GM12878 (cell line): ENCODE measurements at regions not wholly inside any gene's neighbourhood (a gene's known extent, or its start where the extent isn't known, plus 50 kb on each side); places are given as distances from the start of the nearest gene placed in this dataset.

Experiments
- ATAC-seq: fragments of 200-7000 bp; cut with Tn5 transposase; 3 replicates; pipeline ENCODE4 v1.9.1; 2020; ENCODE audit warnings: mild to moderate bottlenecking, moderate library complexity
- BruUV-seq: library from RNA; stranded (reverse); fragments of 400-500 nt; replicated peaks from 2 replicates; lab custom pipeline; 2021; lab: Mats Ljungman, UMichigan
- CTCF ChIA-PET: fragments of 300-600 bp; sonication (Branson Sonifier 250); formaldehyde crosslinking; extraction: SDS; loops from one replicate; lab custom pipeline; 2021; ENCODE audit warnings: inconsistent platforms; lab: Yijun Ruan, JAX
- POLR2A ChIA-PET: fragments of 350-600 bp; formaldehyde crosslinking; extraction: SDS; loops from one replicate; lab custom pipeline; 2021; ENCODE audit warnings: inconsistent platforms; lab: Charles Lee
- RAD21 ChIA-PET: fragments of 300-600 bp; sonication (Branson Sonifier 250); formaldehyde crosslinking; loops from one replicate; lab custom pipeline; 2023; ENCODE audit warnings: antibody characterized with exemption; ENCODE audit not compliant: unreplicated experiment; lab: Charles Lee
- SMC1A ChIA-PET: fragments of 300-600 bp; sonication (Branson Sonifier 250); formaldehyde crosslinking; loops from one replicate; lab custom pipeline; 2023; ENCODE audit not compliant: unreplicated experiment, uncharacterized antibody; lab: Charles Lee
- DNase-seq: peaks from one replicate; pipeline ENCODE4 v3.0.0-alpha.2; 2011; ENCODE audit warnings: low read depth, low spot score
- FAIRE-seq: peaks from 3 replicates; lab custom pipeline; 2011; peaks lifted over from hg19 to GRCh38; lab: Jason Lieb, UNC
- H2AFZ ChIP-seq: 2 replicates; pipeline ENCODE4 v1.6.0; 2011; ENCODE audit warnings: low read depth, low read length, control low read depth; ENCODE audit not compliant: control insufficient read depth
- H3K27ac ChIP-seq: 2 replicates; pipeline ENCODE4 v1.5.1; 2011; ENCODE audit warnings: control low read depth; ENCODE audit not compliant: control insufficient read depth, insufficient read depth
- H3K27me3 ChIP-seq, 2 experiments: replicated peaks in 1 of 2; 2 replicates each; pipeline versions ENCODE4 v1.6.0 to v1.6.1; 2011; ENCODE audit warnings: low read length in 1 of 2; ENCODE audit not compliant: control insufficient read depth in 2 of 2, insufficient read depth in 2 of 2
- H3K36me3 ChIP-seq, 2 experiments: 2 replicates each; pipeline ENCODE4 v1.5.1; 2011; ENCODE audit warnings: low read length in 1 of 2; ENCODE audit not compliant: control insufficient read depth in 2 of 2, insufficient read depth in 2 of 2
- H3K4me1 ChIP-seq: 2 replicates; pipeline ENCODE4 v1.6.1; 2011; ENCODE audit warnings: mild to moderate bottlenecking, low read length, moderate library complexity, mixed read lengths; ENCODE audit not compliant: control insufficient read depth, insufficient read depth
- H3K4me2 ChIP-seq: 2 replicates; pipeline ENCODE4 v1.6.0; 2011; ENCODE audit warnings: control low read depth; ENCODE audit not compliant: control insufficient read depth, insufficient read depth
- H3K4me3 ChIP-seq: fragments of 200-600 bp; sonication (generic); 2 replicates; pipeline ENCODE4 v1.5.1; 2016
- H3K79me2 ChIP-seq: 2 replicates; pipeline ENCODE4 v1.6.0; 2011; ENCODE audit warnings: low read length; ENCODE audit not compliant: control insufficient read depth, insufficient read depth
- H3K9ac ChIP-seq: 2 replicates; pipeline ENCODE4 v1.8.0; 2011; ENCODE audit warnings: low read length, control low read depth, mixed read lengths; ENCODE audit not compliant: control insufficient read depth, insufficient read depth
- H3K9me3 ChIP-seq: replicated peaks from 3 replicates; pipeline ENCODE4 v1.5.1; 2011; ENCODE audit warnings: mild to moderate bottlenecking, low read length; ENCODE audit not compliant: control insufficient read depth, insufficient read depth
- H4K20me1 ChIP-seq: 2 replicates; pipeline ENCODE4 v1.6.0; 2011; ENCODE audit not compliant: control insufficient read depth, insufficient read depth
- CHD1 ChIP-seq: IDR thresholded peaks from 2 replicates; pipeline ENCODE4 v1.6.1; 2012; ENCODE audit warnings: low read depth, low read length, improper control_type of control experiment
- E2F8 ChIP-seq: fragments of 450-650 bp; IDR thresholded peaks from 2 replicates; pipeline ENCODE4 v1.6.1; 2018; ENCODE audit warnings: mild to moderate bottlenecking, low read depth, moderate library complexity; ENCODE audit not compliant: partially characterized antibody
- EGR1 ChIP-seq, 2 experiments: IDR thresholded peaks; 1 replicate in 1 of 2; 2 replicates in 1 of 2; pipeline ENCODE4 v1.6.1; 2011 to 2012; ENCODE audit warnings: low read depth in 2 of 2, low read length in 2 of 2, borderline replicate concordance in 1 of 2, mild to moderate bottlenecking in 1 of 2, moderate library complexity in 1 of 2
- FOS ChIP-seq: IDR thresholded peaks from 3 replicates; pipeline ENCODE4 v1.6.1; 2011; ENCODE audit warnings: borderline replicate concordance; ENCODE audit not compliant: insufficient read length; ENCODE audit errors: extremely low read depth
- KAT2A ChIP-seq: conservative IDR thresholded peaks from 2 replicates; pipeline ENCODE4 v1.6.1; 2011; ENCODE audit warnings: low read depth, low read length; ENCODE audit not compliant: control insufficient read depth
- POLR2AphosphoS2 ChIP-seq: IDR thresholded peaks from 2 replicates; pipeline ENCODE4 v1.6.1; 2011; ENCODE audit warnings: low read depth, mild to moderate bottlenecking, low read length, improper control_type of control experiment, moderate library complexity
- RB1 ChIP-seq: fragments of 450-650 bp; formaldehyde crosslinking; IDR thresholded peaks from 2 replicates; pipeline ENCODE4 v1.6.1; 2017; ENCODE audit warnings: mild to moderate bottlenecking, borderline replicate concordance
- SMARCA5 ChIP-seq: fragments of 450-650 bp; IDR thresholded peaks from 2 replicates; pipeline ENCODE4 v1.6.1; 2017; ENCODE audit warnings: mild to moderate bottlenecking
- TCF12 ChIP-seq: IDR thresholded peaks from 2 replicates; pipeline ENCODE4 v1.6.1; 2011; ENCODE audit warnings: low read depth, mild to moderate bottlenecking, low read length
- ZNF217 ChIP-seq: fragments of 450-650 bp; IDR thresholded peaks from 2 replicates; pipeline ENCODE4 v1.6.1; 2017; ENCODE audit warnings: antibody characterized with exemption, mild to moderate bottlenecking
- WGBS: methylation state at CpG from one replicate; pipeline ENCODE4 v1.1.6; 2016; ENCODE audit warnings: low lambda C conversion rate; ENCODE audit not compliant: insufficient replicate concordance, insufficient coverage; ENCODE audit errors: missing lambda C conversion rate; 5-methylcytosine and 5-hydroxymethylcytosine counted together
- in situ Hi-C: fragments of 300-500 bp; cut with MboI; formaldehyde crosslinking; loops from 9 replicates; pipeline ENCODE4 v1.14.3; 2018; ENCODE audit warnings: mixed read lengths
- intact Hi-C: fragments of 100-400 bp; cut with micrococcal nuclease; formaldehyde crosslinking; loops from one replicate; pipeline ENCODE4 v1.14.2; 2022; ENCODE audit not compliant: unreplicated experiment
- TF ChIP-seq, protein P1 (sequence below): fragments of 450-650 bp; IDR thresholded peaks from 2 replicates; pipeline ENCODE4 v1.6.1; 2017; ENCODE audit warnings: low read depth, mild to moderate bottlenecking, moderate library complexity
- TF ChIP-seq, protein P2 (sequence below): IDR thresholded peaks from 2 replicates; pipeline ENCODE4 v1.6.1; 2012; ENCODE audit warnings: low read depth, low read length, improper control_type of control experiment
- TF ChIP-seq, protein P3 (sequence below): fragments of 450-650 bp; IDR thresholded peaks from 2 replicates; pipeline ENCODE4 v1.6.1; 2016; ENCODE audit warnings: mild to moderate bottlenecking

DNA sequence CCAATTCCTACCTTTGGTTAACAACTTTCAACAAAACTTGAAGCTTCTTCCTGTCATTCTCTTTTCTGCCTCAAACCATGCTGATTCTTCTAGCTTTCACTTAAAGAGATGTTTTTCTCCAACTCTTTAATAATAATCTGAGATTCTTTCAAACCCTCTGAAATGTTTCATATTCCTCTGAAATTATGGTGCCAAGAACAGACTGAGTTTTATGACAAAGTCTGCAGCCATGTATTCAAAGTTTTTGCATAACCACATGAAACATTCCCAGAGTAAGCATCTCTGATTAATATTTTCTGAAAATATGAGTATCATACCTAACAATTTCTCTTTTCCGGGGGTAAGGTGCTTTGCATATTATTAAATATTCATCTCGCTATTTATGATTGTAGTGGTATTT is 59.1 kb upstream of the DCN start (continued):
- TF ChIP-seq KAT2A (no peak), SMARCA5 (no peak), E2F8 (no peak)
- TF ChIP-seq, protein P1, sequence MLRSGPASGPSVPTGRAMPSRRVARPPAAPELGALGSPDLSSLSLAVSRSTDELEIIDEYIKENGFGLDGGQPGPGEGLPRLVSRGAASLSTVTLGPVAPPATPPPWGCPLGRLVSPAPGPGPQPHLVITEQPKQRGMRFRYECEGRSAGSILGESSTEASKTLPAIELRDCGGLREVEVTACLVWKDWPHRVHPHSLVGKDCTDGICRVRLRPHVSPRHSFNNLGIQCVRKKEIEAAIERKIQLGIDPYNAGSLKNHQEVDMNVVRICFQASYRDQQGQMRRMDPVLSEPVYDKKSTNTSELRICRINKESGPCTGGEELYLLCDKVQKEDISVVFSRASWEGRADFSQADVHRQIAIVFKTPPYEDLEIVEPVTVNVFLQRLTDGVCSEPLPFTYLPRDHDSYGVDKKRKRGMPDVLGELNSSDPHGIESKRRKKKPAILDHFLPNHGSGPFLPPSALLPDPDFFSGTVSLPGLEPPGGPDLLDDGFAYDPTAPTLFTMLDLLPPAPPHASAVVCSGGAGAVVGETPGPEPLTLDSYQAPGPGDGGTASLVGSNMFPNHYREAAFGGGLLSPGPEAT: no peak
- TF ChIP-seq, protein P2, sequence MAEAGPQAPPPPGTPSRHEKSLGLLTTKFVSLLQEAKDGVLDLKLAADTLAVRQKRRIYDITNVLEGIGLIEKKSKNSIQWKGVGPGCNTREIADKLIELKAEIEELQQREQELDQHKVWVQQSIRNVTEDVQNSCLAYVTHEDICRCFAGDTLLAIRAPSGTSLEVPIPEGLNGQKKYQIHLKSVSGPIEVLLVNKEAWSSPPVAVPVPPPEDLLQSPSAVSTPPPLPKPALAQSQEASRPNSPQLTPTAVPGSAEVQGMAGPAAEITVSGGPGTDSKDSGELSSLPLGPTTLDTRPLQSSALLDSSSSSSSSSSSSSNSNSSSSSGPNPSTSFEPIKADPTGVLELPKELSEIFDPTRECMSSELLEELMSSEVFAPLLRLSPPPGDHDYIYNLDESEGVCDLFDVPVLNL: no peak

DNA sequence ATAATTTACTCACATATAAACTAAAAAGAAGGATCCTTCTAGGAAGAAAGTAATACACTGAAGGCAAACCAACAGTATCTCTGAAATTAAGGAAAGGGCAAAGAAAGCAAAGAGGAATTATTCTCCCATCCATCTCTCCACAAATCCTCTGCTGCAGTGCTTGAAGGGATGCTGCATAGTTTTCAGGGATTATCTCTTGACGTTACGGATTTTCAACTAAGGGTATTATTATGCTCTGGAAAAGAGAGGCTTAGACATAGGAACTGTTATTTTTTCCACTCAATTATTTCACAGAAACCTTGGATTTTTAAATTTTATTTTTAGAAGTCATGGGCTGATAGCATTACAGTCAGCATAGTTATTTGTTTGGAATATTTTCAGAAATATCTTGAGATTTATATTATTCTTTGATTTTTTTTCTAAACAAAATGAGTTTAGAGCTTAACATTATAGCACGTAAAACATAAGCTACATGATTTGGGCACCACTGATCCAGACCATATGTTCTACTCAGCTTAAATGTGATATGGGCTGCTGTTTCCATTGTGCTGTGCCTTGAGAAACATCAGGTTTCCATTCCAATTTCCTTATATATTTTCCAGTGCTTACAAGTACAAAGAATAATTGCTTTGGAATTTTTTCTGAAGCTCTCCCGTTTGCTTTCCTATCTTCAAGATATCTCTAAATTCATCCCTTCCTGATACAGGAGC is 57.9 kb upstream of the DCN start:
- Histone ChIP-seq H3K27ac (no peak overlapping the region), H4K20me1 (no peaks in the 10 kb centered on the region), H3K4me3 (no peak overlapping the region), H3K79me2 (no peaks in the 10 kb centered on the region), H3K4me2 (no peak overlapping the region), H3K36me3 (no peaks in the 10 kb centered on the region), H3K4me1 (no peaks in the 10 kb centered on the region), H3K9ac (no peak overlapping the region), H3K27me3 (no peaks in the 10 kb centered on the region), H2AFZ (no peak overlapping the region), H3K9me3 (no peaks in the 10 kb centered on the region)
- BruUV-seq: no TSS peak
- RAD21 ChIA-PET: no interaction called here
- DNase-seq (no peak), ATAC-seq (no peak), FAIRE-seq (no peak)
- CTCF ChIA-PET: interaction anchor here (1.0 to 1.2 kb wide), 2 partner anchors 14 to 86 kb away, joined by 3 read pairs; no protein-coding TSS in a partner anchor
- 9% methylated on average over 4 of the region's 4 CpGs for WGBS
- SMC1A ChIA-PET: interaction anchor here (0.5 kb wide), 1 partner anchor 201 kb away, joined by 3 read pairs; no protein-coding TSS in a partner anchor
- no peak for TF ChIP-seq POLR2AphosphoS2
- TF ChIP-seq ZNF217: no peak
- TF ChIP-seq EGR1 (IDR thresholded peaks at IDR 0.05; ENCODE audit: borderline replicate concordance in 1 of 2, low read depth in 2 of 2, low read length in 2 of 2): no peak
- TF ChIP-seq TCF12: no peak
- no peak for TF ChIP-seq CHD1
- no peak for TF ChIP-seq RB1
- TF ChIP-seq FOS: no peak
- TF ChIP-seq, protein P3, sequence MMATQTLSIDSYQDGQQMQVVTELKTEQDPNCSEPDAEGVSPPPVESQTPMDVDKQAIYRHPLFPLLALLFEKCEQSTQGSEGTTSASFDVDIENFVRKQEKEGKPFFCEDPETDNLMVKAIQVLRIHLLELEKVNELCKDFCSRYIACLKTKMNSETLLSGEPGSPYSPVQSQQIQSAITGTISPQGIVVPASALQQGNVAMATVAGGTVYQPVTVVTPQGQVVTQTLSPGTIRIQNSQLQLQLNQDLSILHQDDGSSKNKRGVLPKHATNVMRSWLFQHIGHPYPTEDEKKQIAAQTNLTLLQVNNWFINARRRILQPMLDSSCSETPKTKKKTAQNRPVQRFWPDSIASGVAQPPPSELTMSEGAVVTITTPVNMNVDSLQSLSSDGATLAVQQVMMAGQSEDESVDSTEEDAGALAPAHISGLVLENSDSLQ: no peak
- POLR2A ChIA-PET: interaction anchor here (0.6 kb wide), 1 partner anchor 537 kb away, joined by 3 read pairs; no protein-coding TSS in a partner anchor
- intact Hi-C loops: no loop called here
- in situ Hi-C loops: no loop called here
